ENCODE measurements at regions not wholly inside any gene's neighbourhood (a gene's known extent, or its start where the extent isn't known, plus 50 kb on each side); places are given as distances from the start of the nearest gene placed in this dataset.

DNA sequence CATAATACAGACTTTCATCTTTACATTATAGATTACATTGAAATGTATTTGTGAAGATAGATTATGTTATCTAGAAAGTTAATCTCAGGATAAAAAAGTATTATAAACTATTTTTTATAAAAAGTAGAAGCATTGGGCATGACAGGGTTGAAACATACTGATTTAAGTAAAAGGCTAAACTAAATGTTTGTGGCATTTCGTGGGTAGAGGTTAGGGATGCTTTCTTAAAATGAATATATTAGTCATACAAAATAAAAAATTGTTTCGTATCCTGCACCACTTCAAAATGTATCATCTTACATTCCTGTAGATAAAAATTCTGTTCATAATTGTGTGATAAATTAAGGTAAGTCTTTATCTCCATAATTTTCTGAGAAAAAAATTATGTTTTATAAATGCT, 603.6 kb downstream of the SPRY1 start:
- no peak for DNase-seq (ENCODE audit: extremely low spot score)
- CTCF ChIA-PET, result no interaction called here
- TF ChIP-seq FOXK2 (IDR thresholded peaks at IDR 0.05), result no peak
- TF ChIP-seq FOXA1 (IDR thresholded peaks at IDR 0.05), result no peak
- TF ChIP-seq FOXM1 (IDR thresholded peaks at IDR 0.05; ENCODE audit: borderline replicate concordance), result no peak
- no peak for TF ChIP-seq L3MBTL2 (conservative IDR thresholded peaks at IDR 0.05)
- TF ChIP-seq ZNF384 (IDR thresholded peaks at IDR 0.05), result no peak
- POLR2A ChIA-PET, result no interaction called here

DNA sequence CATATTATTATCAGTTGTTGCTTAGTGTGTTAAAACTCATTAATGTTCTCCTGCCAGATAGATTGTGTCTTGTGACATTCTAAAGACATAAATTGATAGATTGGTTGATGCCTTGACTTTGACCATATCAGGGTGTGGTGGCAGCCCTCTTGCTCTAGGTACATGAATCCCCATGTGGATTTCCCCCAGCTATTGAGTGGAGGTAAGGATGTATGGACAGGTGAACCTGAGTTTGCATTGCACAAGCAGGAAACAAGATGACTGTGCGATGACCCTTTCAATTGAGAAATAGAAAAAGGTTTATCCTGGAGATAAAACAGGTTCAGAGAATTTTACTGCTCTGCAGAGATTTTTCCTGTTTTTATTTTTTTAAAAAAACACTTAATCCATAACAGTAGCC, 619.2 kb downstream of the SPRY1 start:
- no peak for DNase-seq (ENCODE audit: extremely low spot score)
- ChIA-PET POLR2A (no interaction called here), CTCF (no interaction called here)
- TF ChIP-seq CTBP1 (IDR thresholded peaks at IDR 0.05; ENCODE audit: borderline replicate concordance) (no peak), HDGF (IDR thresholded peaks at IDR 0.05; ENCODE audit: borderline replicate concordance) (no peak), TARDBP (IDR thresholded peaks at IDR 0.05) (no peak), SP1 (IDR thresholded peaks at IDR 0.05) (no peak), FOXM1 (IDR thresholded peaks at IDR 0.05; ENCODE audit: borderline replicate concordance) (no peak), SUZ12 (IDR thresholded peaks at IDR 0.05) (no peak), BHLHE40 (IDR thresholded peaks at IDR 0.05; ENCODE audit: borderline replicate concordance) (no peak), FOXA1 (IDR thresholded peaks at IDR 0.05) (no peak)
- TF ChIP-seq, protein P1, sequence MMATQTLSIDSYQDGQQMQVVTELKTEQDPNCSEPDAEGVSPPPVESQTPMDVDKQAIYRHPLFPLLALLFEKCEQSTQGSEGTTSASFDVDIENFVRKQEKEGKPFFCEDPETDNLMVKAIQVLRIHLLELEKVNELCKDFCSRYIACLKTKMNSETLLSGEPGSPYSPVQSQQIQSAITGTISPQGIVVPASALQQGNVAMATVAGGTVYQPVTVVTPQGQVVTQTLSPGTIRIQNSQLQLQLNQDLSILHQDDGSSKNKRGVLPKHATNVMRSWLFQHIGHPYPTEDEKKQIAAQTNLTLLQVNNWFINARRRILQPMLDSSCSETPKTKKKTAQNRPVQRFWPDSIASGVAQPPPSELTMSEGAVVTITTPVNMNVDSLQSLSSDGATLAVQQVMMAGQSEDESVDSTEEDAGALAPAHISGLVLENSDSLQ (IDR thresholded peaks at IDR 0.05), result no peak

- TF ChIP-seq FOXK2 (IDR thresholded peaks at IDR 0.05) (no peak), BHLHE40 (IDR thresholded peaks at IDR 0.05; ENCODE audit: borderline replicate concordance) (no peak), HDGF (IDR thresholded peaks at IDR 0.05; ENCODE audit: borderline replicate concordance) (no peak), SP1 (IDR thresholded peaks at IDR 0.05) (no peak), TARDBP (IDR thresholded peaks at IDR 0.05) (no peak), SUZ12 (IDR thresholded peaks at IDR 0.05) (no peak), FOXA1 (IDR thresholded peaks at IDR 0.05) (no peak), ELF4 (IDR thresholded peaks at IDR 0.05) (no peak), LEF1 (IDR thresholded peaks at IDR 0.05; ENCODE audit: borderline replicate concordance) (no peak), ARNT (IDR thresholded peaks at IDR 0.05) (no peak), L3MBTL2 (conservative IDR thresholded peaks at IDR 0.05) (no peak), NFRKB (IDR thresholded peaks at IDR 0.05) (no peak)
- TF ChIP-seq, protein P1 (IDR thresholded peaks at IDR 0.05), result no peak
- POLR2A ChIA-PET, result no interaction called here
- CTCF ChIA-PET, result no interaction called here
- no peak for DNase-seq (ENCODE audit: extremely low spot score)
Observed at GRCh38 chr4:124017185-124017785, 620.7 kb downstream of the SPRY1 start.

- DNase-seq (ENCODE audit: extremely low spot score), result peak; percentile 19
- TF ChIP-seq SP1 (IDR thresholded peaks at IDR 0.05), result no peak
- TF ChIP-seq, protein P1 (IDR thresholded peaks at IDR 0.05), result peak; percentile 64
- ChIA-PET CTCF (no interaction called here), POLR2A (no interaction called here)
Observed at GRCh38 chr4:124018383-124019317, 622.1 kb downstream of the SPRY1 start.

- POLR2A ChIA-PET, result no interaction called here
- CTCF ChIA-PET, result no interaction called here
- TF ChIP-seq HDGF (IDR thresholded peaks at IDR 0.05; ENCODE audit: borderline replicate concordance), result no peak
- no peak for DNase-seq (ENCODE audit: extremely low spot score)
Observed at GRCh38 chr4:124019749-124020549, 623.4 kb downstream of the SPRY1 start.

DNA sequence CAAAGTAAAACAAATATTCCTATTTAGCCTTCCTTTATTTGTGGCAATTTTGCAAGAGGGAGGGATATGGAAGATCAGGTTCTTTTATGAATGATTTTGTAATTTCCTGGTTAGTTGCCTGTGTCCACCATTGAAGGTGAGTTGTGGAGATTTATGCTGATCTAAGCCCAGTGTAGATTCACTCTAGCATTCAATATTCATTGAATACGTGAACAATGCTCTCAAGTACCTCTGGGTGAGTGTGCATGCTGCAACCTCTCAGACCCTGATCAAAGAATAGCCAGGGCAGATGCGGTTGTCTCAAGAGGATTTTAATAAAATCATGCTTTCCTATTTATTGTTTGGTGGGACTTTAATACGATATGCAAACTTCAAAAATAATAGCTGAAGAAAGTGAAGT, 628.4 kb downstream of the SPRY1 start:
- DNase-seq (ENCODE audit: extremely low spot score), result no peak
- POLR2A ChIA-PET, result no interaction called here
- CTCF ChIA-PET, result no interaction called here
- TF ChIP-seq SP1 (IDR thresholded peaks at IDR 0.05), result no peak

DNA sequence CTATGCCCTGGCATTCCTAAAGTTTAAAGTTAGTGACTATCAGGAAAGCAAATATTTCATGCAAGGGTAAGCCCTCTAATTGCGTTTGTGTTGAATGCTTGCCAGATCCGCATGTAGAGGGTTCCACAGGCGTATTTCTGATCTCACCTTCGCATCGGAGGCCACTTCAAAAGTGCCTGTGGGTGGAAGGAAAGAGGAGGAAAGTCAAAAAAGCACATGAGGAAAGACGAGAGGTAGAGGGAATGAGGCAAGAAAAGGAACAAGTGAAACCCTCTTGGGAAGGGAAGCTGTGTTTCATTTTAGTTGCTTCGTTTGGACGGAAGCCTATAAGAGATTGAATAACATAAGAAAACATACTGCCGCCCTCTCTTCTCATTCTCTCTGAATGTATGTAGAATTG, 628.8 kb downstream of the SPRY1 start:
- ChIA-PET POLR2A (no interaction called here), CTCF (no interaction called here)
- TF ChIP-seq ELF4 (IDR thresholded peaks at IDR 0.05) (no peak), TARDBP (IDR thresholded peaks at IDR 0.05) (no peak), HDGF (IDR thresholded peaks at IDR 0.05; ENCODE audit: borderline replicate concordance) (no peak), L3MBTL2 (conservative IDR thresholded peaks at IDR 0.05) (no peak), NFRKB (IDR thresholded peaks at IDR 0.05) (no peak), LEF1 (IDR thresholded peaks at IDR 0.05; ENCODE audit: borderline replicate concordance) (no peak), SUZ12 (IDR thresholded peaks at IDR 0.05) (no peak), FOXA1 (IDR thresholded peaks at IDR 0.05) (no peak), ZNF384 (IDR thresholded peaks at IDR 0.05) (no peak), BHLHE40 (IDR thresholded peaks at IDR 0.05; ENCODE audit: borderline replicate concordance) (no peak), ARNT (IDR thresholded peaks at IDR 0.05) (no peak)
- no peak for DNase-seq (ENCODE audit: extremely low spot score)
